CMK (cell line): ENCODE measurements at regions not wholly inside any gene's neighbourhood (a gene's known extent, or its start where the extent isn't known, plus 50 kb on each side); places are given as distances from the start of the nearest gene placed in this dataset.
"Not testable (repeated sequence)": the region's sequence is repeated elsewhere in the genome, so short reads cannot be mapped to it uniquely, and the experiment has no call there.

Source experiments
- DNase-seq: peaks from one replicate; pipeline ENCODE4 v3.0.0-alpha.2; 2010; ENCODE audit warnings: low read depth

GRCh38 chr9:31229976-31230375, 1154.5 kb upstream of the ACO1 start:
- DNase-seq, result not testable (repeated sequence)

- no peak for DNase-seq
Measured at GRCh38 chr9:31232485-31232884, 1152.0 kb upstream of the ACO1 start.

DNA sequence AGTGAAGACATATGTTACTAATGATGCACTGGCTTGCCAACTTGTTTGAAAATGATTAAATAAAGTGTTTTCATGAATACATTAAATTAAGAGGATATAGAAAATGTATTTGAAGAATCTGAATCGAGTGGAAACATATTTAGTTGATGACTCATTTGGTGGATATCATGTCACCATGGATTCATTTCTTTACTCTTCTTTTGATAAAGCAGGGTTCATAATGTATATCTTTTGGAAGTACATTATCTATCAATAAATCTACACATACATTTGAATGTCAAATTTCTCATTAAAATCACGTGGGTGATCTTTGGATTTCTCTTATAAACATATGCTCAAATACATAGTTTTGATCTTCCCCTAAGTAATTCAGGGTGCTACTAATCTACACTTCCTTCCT, 1148.1 kb upstream of the ACO1 start:
- no peak for DNase-seq

- DNase-seq, result no peak
Measured at GRCh38 chr9:31243386-31243785, 1141.1 kb upstream of the ACO1 start.

DNA sequence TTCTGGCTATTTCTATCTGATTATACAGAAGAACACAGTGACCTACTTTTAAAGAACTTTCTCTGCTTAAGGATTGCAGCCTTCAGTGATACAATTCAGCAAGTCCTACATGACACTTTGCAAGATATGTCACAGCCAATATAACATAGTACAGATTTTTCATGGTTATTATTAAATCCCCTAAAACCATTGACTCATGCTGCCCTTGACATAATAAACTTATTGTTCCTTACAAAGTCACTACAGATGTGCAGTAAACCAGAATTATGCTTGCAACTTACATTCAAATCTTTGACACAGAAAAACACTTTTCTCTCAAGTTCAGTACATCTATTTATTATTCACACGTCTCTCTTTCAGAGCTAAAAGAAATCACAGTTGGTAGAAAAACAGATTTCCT, 1136.3 kb upstream of the ACO1 start:
- no peak for DNase-seq

GRCh38 chr9:31251386-31251785, 1133.1 kb upstream of the ACO1 start:
- DNase-seq, result no peak

- no peak for DNase-seq
Measured at GRCh38 chr9:31253800-31254762, 1130.4 kb upstream of the ACO1 start.

DNA sequence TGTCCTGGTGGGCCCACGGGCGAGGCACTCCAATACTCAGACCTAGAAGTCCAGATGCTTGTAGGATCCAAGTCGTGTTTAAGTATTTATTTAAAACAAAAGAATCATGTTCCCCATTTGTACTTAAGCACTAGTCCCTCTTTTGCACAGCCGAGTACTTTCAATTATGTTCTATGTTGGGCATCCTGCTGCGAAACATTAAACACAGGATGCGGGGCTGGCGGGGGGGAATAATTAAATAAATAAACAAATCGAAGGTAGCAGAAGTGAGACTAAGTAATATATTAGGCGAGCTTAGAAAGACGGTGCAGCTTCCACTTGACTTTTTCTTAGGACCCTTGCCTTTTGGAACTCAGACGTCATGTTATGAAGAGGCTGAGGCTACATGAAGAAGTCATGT, 1129.2 kb upstream of the ACO1 start:
- DNase-seq, result no peak

- DNase-seq, result no peak
Measured at GRCh38 chr9:31259824-31260223, 1124.6 kb upstream of the ACO1 start.

- DNase-seq, result no peak
Measured at GRCh38 chr9:31272456-31273295, 1111.8 kb upstream of the ACO1 start.

DNA sequence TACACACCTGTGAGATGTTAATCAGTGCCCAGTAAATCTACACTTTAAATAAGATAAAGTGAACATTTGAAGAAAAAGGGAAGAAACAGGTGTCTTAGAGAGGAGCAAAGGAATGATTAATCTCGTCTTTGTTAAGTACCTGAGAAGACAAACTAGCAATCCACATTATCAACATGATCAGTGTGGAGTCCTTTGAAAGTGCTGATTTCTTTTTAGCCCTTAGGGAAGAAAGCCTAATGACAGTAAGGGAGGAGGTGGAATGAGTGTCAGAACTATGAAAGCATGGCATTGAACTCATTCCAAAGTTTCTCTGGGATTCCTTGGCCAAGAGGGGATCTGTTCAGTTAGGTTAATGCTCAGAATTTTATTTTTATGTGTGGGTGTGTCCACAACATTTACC, 1109.0 kb upstream of the ACO1 start:
- DNase-seq, result no peak

DNA sequence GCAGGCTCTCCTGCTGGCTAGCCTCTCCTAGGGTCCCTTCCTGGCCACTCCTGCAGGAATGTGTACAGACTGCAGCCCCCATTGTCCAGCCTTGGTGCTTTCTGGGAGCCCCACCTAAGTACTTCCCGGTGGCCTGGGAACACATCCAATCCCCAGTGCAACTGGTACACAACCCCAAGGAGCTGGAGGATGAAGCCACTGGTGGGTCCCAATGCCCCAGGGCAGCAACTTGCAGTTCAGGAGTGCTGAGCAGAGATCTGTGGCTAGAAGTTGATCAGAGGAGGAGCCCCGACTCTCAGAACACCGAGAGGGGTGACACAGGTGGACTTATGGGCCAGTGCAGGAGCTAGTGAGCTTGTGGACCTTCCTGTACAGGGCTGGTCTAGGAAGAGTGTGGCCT, 1093.7 kb upstream of the ACO1 start:
- no peak for DNase-seq

- DNase-seq, result no peak
Measured at GRCh38 chr9:31302620-31303418, 1081.6 kb upstream of the ACO1 start.

DNA sequence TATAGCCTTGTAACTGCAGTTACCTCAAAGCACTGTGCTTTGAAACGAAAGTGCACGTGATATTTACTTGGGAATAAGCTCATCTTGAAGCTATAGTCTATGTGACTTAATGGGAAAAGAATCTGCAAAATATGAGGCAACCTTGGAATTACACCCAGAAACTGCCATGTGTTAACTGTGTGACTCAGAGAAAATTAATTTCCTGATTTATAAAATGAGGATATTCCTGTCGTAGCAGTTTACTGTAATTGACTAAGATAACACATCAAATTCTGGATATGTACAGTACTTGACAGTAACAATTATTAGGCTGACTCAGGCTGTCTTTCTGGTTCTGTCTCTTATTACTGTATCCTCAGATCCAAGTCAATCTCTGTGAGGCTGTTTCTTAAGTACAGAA, 1079.9 kb upstream of the ACO1 start:
- no peak for DNase-seq

DNA sequence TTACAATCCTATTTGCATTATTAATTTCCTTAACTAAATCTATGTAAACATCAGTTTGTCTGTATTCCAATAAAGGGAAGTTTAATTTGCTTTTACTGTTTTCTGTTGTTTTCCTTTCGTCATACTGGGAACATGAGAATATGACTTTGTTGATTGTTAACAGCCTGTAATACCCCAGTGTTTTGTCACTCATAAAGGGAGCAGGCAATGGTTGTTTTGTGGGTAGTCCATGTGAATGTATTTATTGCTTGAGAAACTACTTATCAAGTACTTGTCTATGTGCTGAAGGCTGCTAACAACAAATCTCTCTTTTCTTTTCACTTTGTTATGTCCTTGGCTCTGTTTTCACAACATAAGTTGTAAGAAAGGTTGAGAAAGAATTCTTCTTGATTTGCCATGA, 1070.2 kb upstream of the ACO1 start:
- DNase-seq, result no peak

- no peak for DNase-seq
Measured at GRCh38 chr9:31320494-31320893, 1063.9 kb upstream of the ACO1 start.

DNA sequence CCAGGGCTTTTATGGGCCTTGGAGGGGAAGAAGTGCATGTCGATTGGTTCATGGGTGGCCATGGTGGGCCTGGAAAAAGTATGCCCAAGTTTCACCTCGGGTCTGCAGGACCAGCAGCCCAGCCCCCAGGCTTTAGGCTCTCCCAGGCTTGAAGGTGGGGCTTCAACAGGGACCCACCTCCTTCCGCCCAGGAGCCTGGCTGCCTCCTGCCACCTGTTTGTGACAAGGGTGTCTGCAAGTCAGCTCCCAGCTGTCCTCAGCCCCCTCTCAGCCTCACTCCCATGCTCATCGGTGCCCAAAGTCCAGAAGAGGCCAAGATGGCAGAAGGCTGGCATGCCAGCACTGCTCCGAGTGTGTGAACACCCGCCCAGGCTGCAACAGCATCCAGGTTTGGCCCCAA, 1063.2 kb upstream of the ACO1 start:
- DNase-seq, result no peak

GRCh38 chr9:31321686-31322085, 1062.8 kb upstream of the ACO1 start:
- DNase-seq, result no peak

DNA sequence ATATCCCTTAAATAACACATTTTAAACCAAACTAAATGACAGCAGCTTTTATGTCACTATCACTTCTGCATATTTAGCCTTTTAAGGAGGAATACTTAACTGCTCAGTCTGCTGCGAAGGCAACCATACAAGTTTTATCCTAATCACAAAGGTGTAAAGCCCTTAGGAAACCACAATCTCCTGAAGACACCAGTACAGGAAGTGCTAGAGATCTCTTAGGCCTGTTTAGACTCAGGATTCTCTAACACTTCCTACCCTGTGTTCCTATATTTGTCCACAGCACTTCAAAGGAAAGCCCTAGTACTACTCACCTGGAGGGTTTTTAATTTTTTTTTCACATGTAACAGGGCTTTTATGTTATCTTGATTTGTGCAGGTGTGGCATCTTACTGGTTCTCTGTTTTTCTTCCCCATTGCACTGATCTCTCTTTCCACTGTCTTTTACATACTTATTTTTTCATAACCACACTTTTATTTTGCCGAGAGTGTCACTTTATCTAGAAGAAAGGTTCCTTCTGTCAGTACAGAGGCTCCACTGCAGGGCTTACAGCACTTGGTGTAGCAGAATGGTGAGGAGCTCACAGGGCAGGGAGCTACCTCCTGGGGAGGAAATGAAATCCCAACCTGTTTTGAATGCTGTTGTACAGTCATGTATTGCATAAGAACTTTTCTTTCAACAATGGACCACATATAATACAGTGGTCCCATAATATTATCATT, 1060.6 kb upstream of the ACO1 start:
- DNase-seq, result no peak

DNA sequence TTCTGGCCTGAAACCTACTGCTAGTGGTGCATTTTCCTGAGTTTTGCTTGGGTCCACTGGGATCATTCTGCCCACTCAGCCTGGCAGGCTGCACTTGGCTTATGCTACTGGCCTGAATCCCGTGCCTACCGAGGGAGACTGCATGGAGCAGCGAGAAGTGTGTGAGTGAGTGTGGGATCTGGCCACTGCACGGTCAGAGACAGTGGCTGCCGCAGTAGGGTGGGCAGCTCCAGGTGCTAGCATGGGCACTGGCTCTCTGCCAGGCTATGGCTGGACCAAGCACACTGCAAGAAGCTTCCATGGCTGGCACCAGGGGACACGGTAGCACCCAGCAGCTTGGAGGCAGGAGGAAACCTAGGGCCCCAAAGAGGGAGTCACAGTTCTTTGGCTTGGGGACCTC, 1058.7 kb upstream of the ACO1 start:
- no peak for DNase-seq

DNA sequence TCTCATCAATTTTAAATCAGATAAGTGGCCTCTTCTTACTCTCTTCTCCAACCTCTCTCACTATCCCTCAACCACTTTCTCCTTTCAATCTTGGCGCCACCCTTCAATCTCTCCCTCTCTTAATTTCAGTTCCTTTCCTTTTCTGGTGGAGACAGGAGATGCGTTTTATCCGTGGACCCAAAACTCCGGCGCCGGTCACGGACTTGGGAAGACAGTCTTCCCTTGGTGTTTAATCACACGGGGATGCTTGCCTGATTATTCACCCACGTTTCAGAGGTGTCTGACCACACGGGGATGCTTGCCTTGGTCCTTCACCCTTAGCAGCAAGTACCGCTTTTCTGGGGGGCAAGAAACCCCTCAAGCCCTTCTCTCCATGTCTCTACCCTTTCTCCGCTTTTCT, 1057.6 kb upstream of the ACO1 start:
- not testable (repeated sequence) for DNase-seq
